Suprapubic skin (tissue), 4 donors: ENCODE measurements at regions not wholly inside any gene's neighbourhood (a gene's known extent, or its start where the extent isn't known, plus 50 kb on each side); places are given as distances from the start of the nearest gene placed in this dataset.

Experiments used
- DNase-seq, 2 donors: peaks; one replicate each; pipeline ENCODE4 v3.0.0-alpha.2; 2019; ENCODE audit warnings: low spot score in 2 of 2
- H3K27ac ChIP-seq: fragments of 200-600 bp; sonication (generic); one replicate; pipeline ENCODE4 v1.5.1; 2019
- H3K27me3 ChIP-seq: fragments of 200-600 bp; sonication (generic); one replicate; pipeline ENCODE4 v1.5.1; 2019
- H3K36me3 ChIP-seq: fragments of 200-600 bp; sonication (generic); one replicate; pipeline ENCODE4 v1.5.1; 2019
- H3K4me1 ChIP-seq: fragments of 200-600 bp; sonication (generic); one replicate; pipeline ENCODE4 v1.5.1; 2019
- H3K4me3 ChIP-seq: fragments of 200-600 bp; sonication (generic); one replicate; pipeline ENCODE4 v1.5.1; 2019; ENCODE audit warnings: mild to moderate bottlenecking
- H3K9me3 ChIP-seq: fragments of 200-600 bp; sonication (generic); one replicate; pipeline ENCODE4 v1.5.1; 2019
- CTCF ChIP-seq, 2 donors: fragments of 200-600 bp in 1 of 2; fragments of 450-650 bp in 1 of 2; sonication (generic) in 1 of 2; IDR thresholded peaks; one replicate each; pipeline ENCODE4 v1.5.1; 2016 to 2019; ENCODE audit warnings: antibody characterized with exemption in 2 of 2, mild to moderate bottlenecking in 1 of 2, moderate library complexity in 1 of 2
- EP300 ChIP-seq: sonication (generic); formaldehyde crosslinking; IDR thresholded peaks from one replicate; pipeline ENCODE4 v1.6.1; 2017; ENCODE audit warnings: antibody characterized with exemption
- POLR2A ChIP-seq, 2 donors: fragments of 450-650 bp; IDR thresholded peaks; one replicate each; pipeline ENCODE4 v1.6.1; 2017; ENCODE audit warnings: antibody characterized with exemption in 2 of 2, mild to moderate bottlenecking in 2 of 2, moderate library complexity in 2 of 2
- POLR2AphosphoS5 ChIP-seq, 3 donors: sonication (generic); formaldehyde crosslinking; IDR thresholded peaks; one replicate each; pipeline ENCODE4 v1.6.1; 2017; ENCODE audit warnings: antibody characterized with exemption in 3 of 3
- WGBS: methylation state at CpG from one replicate; pipeline ENCODE4 v1.1.5; 2018; 5-methylcytosine and 5-hydroxymethylcytosine counted together

DNA sequence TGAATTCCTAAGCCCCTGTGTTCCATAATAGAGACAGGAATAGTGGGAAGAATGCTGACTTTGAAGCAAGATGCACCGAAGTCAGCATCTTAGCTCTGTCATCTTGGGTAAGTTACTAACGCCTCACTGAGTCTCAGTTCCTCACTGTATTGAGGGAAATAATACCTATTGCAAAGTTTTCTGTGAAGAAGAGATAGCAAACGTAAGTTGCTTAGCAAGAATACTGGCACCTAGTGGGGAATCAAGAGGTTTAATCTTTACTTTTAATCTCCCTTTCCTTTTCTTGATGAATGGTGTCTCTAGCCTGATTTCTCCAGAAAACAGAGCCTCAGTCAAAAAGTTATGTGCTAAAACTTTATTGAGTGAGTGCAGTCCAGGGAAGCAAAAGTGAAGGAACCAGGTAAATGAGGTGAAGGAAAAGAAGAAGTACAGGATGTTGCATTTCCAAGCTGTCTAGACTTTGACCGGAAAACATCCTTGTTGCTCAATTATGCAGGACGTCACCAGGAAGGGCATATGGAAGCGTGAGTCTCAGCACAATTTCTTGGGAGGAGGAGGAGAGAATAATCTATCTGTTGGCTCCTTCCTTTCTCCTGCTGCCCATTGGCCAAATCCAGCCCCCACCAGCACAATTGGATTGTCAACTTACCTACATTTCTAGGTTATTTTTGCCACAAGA lies 210.0 kb downstream of the B3GLCT start:
- peak overlapping the region; percentile 31 for H3K27ac ChIP-seq

DNA sequence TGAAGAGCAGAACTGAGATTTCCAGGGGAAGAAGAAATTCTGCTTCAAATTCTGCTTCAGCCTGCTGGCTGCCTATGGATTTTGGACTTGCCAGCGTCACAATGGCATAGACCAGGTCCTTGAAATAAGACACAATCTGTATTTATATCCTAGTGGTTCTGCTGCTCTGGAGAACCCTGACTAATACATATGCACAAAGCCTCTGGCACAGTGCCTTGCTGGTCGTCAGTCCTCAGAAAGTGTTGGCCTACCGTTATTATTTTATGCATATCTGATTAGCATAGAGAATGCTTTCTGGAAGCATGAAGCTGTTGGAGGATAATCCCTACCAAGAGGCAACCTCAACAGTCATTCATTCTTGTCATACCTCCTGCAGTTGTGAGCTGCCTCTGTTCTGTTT lies 213.7 kb downstream of the B3GLCT start:
- no peaks in the 10 kb centered on the region for H3K27me3 ChIP-seq
- peaks cover 1% of the 10 kb centered on the region for H3K4me1 ChIP-seq
- no peaks in the 10 kb centered on the region for H3K9me3 ChIP-seq
- no peak overlapping the region for H3K27ac ChIP-seq
- no peak for TF ChIP-seq CTCF (IDR thresholded peaks at IDR 0.05)
- no peak for TF ChIP-seq POLR2AphosphoS5 (IDR thresholded peaks at IDR 0.05)
- TF ChIP-seq POLR2A (IDR thresholded peaks at IDR 0.05), result no peak
- TF ChIP-seq EP300, result no peak
- no peak overlapping the region for H3K4me3 ChIP-seq
- DNase-seq, result no peak
- WGBS, result 53% methylated on average over 3 of the region's 3 CpGs
- H3K36me3 ChIP-seq, result no peaks in the 10 kb centered on the region

More for the DNA sequence above, 210.0 kb downstream of the B3GLCT start:
- Histone ChIP-seq H3K4me1 (peaks cover 3% of the 10 kb centered on the region), H3K36me3 (no peaks in the 10 kb centered on the region), H3K4me3 (no peak overlapping the region), H3K9me3 (no peaks in the 10 kb centered on the region), H3K27me3 (no peaks in the 10 kb centered on the region)
- TF ChIP-seq POLR2AphosphoS5 (IDR thresholded peaks at IDR 0.05) (no peak), EP300 (no peak), CTCF (IDR thresholded peaks at IDR 0.05) (no peak), POLR2A (IDR thresholded peaks at IDR 0.05) (no peak)
- DNase-seq, result no peak
- 61% methylated on average over 6 of the region's 6 CpGs for WGBS

DNA sequence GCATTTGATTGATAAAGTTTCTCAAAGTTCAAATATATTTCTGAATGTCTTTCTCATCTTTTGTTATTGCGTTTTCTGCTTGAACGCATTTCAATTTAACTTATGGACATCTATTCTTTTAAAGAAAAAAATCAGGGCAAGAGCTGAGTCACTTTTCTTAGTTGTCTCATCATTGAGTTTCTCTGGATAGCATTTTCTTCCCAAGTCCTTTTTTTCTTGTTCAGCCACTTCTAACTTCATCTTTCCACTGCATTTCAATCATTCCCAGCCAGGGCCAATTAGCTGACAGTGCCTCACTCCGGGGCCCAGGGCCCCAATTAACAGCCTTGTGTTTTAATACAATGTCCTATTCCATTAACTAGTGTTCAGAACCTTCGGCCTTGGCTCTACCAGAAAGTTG lies 216.3 kb downstream of the B3GLCT start:
- no peaks in the 10 kb centered on the region for H3K9me3 ChIP-seq
- H3K27me3 ChIP-seq, result no peaks in the 10 kb centered on the region
- TF ChIP-seq POLR2A (IDR thresholded peaks at IDR 0.05) (no peak), POLR2AphosphoS5 (IDR thresholded peaks at IDR 0.05) (no peak), EP300 (no peak), CTCF (IDR thresholded peaks at IDR 0.05) (no peak)
- no peaks in the 10 kb centered on the region for H3K4me1 ChIP-seq
- no peak overlapping the region for H3K4me3 ChIP-seq
- no peak for DNase-seq
- no peak overlapping the region for H3K27ac ChIP-seq
- WGBS, result 80% methylated on average over 4 of the region's 4 CpGs
- H3K36me3 ChIP-seq, result no peaks in the 10 kb centered on the region

GRCh38 chr13:31418186-31418585 lies 218.4 kb downstream of the B3GLCT start:
- Histone ChIP-seq H3K36me3 (no peaks in the 10 kb centered on the region), H3K4me1 (no peaks in the 10 kb centered on the region), H3K9me3 (no peaks in the 10 kb centered on the region), H3K27me3 (no peaks in the 10 kb centered on the region), H3K27ac (no peak overlapping the region), H3K4me3 (no peak overlapping the region)
- no peak for DNase-seq
- WGBS, result 85% methylated on average over 2 of the region's 2 CpGs
- no peak for TF ChIP-seq CTCF (IDR thresholded peaks at IDR 0.05)
- TF ChIP-seq EP300, result no peak
- TF ChIP-seq POLR2A (IDR thresholded peaks at IDR 0.05), result no peak
- TF ChIP-seq POLR2AphosphoS5 (IDR thresholded peaks at IDR 0.05), result no peak

DNA sequence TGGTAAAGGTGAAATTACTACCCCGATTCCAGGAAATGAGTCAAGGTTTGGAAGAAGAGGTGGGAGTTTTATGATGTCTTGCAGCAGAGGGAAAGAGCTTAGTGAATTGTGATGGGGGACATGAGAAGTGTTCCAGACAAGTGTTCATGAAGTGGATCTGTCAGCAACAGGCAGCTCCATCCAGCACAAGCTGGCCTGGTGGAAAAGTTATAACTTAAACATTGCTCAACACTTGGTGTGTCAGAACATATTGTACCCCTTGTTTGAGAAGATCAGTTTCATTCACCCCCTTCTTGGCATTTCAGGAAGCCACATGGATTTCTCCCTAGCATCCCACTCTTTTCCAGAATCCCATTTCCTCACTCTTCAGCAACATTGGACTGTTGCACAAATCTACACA lies 222.0 kb downstream of the B3GLCT start:
- H3K27me3 ChIP-seq, result no peaks in the 10 kb centered on the region
- no peak overlapping the region for H3K27ac ChIP-seq
- WGBS, result 78% methylated on average over 1 of the region's 1 CpG
- H3K9me3 ChIP-seq, result no peaks in the 10 kb centered on the region
- H3K4me3 ChIP-seq, result no peak overlapping the region
- no peaks in the 10 kb centered on the region for H3K36me3 ChIP-seq
- no peaks in the 10 kb centered on the region for H3K4me1 ChIP-seq
- TF ChIP-seq EP300 (no peak), CTCF (IDR thresholded peaks at IDR 0.05) (no peak), POLR2A (IDR thresholded peaks at IDR 0.05) (no peak), POLR2AphosphoS5 (IDR thresholded peaks at IDR 0.05) (no peak)
- no peak for DNase-seq
